Mesenteric fat pad (tissue), 1 donor: ENCODE measurements at regions not wholly inside any gene's neighbourhood (a gene's known extent, or its start where the extent isn't known, plus 50 kb on each side); places are given as distances from the start of the nearest gene placed in this dataset.

Source experiments
- DNase-seq: peaks from one replicate; pipeline ENCODE4 v3.0.0-alpha.2; 2020; ENCODE audit warnings: low spot score
- donor health status: DM: yes; HTN: yes; CAD: no.

DNA sequence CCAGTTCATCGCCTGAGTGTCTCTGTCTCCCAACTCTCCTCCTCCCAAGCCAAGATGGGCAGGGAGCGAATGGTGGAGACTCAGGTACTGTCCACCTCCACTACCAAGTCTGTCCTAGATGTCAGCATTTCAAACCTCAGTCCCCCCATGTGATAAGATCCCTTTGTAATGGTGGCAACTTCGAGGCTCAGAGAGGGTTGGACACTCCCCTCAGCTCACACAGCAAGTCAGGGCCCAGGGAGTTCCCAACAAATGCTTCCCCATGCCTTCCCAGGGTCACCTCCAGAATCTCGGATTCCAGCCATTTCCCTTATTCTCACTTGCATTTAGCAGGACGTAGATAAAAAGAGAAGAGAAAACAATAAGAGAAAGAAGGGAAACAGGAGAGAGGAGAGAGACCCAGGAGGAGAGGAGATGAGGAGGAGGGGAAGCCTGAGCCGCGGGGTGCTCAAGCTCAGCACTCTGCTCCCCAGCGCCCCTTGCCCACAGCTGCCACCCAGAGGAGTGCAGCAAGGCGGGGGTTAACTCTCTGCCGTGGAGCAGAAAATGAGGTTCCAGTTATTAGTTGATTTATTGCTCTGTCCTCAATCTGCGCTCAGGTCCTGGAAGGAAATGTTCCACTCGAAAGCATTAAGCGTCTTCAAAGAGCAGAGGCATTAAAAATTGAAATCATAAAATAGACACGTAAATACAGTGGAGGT lies 84.1 kb upstream of the LINGO1 start:
- DNase-seq, result no peak

DNA sequence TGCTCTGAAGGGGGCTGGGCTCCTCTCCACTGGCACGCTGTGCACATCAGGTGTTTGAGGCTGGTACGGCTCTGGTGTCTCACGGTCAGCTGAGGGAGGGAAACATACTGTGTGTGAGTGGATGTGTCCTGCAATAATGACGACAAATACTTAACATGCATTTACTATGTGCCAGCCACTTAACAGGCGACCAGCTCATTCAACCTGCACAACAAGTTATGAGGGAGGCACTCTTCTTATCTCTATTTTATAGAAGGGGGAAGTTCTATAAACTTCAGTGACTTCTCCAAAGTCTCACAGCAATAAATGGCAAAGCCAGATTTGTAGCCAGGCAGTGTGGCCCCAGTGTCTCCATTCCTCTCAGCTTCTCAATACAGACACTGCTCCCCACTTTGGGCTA lies 83.1 kb upstream of the LINGO1 start:
- no peak for DNase-seq

DNA sequence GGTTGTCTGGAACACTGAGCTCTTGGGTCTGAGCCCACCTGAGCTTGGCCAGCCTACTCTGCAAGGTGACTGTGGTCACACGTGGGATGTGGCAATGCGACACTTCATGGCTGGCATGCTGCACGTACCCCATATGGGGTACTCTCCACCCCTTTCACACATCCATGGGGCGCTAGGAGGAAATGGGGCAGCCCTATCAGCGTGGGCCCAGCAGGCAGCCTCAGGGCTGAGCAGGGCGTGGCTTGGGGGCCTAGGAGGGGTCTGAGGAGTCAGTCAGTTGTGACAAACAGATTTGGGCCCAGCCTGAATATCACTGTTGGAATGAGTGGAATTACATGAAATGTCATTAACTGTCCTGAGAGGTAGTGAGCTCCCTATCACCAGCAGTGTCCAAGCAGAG lies 82.3 kb upstream of the LINGO1 start:
- DNase-seq, result no peak

DNA sequence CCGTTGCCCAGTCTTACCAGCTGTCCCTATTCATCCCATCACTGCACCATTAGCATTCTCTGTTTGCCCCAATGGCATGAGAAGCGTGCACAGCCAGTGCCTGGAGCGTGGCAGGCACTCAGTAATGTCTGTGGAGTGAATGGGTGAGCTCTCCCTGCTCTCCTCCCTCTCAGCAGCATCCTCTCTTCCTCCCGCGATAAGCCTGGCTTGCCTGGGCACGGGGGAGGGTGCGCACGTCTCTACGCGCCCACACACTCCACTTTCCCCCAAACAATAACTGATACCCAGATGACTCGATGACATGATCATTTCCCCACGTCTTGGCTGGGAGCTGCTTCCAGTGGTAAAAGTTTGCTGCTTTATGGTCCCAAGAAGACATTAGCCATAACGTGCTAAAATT lies 81.8 kb upstream of the LINGO1 start:
- DNase-seq, result no peak

DNA sequence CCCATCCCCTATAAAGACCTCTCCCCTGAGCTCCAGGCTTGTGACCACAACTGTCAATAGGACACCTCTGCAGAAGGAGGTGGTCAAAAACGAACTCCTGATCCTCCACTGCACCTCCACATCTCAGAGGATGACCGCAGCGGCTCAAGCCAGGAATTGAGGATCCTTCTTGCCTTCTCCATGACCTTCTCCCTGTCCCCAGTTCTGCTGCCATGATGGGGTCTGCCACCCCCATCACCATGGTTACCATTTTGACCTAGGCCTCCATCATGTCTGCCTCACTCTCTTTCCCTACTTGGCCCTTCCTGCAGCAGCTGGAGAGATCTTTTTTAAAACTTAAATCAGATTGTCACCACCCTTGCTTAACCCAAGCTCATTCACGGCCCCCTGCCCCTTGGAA lies 81.3 kb upstream of the LINGO1 start:
- no peak for DNase-seq

DNA sequence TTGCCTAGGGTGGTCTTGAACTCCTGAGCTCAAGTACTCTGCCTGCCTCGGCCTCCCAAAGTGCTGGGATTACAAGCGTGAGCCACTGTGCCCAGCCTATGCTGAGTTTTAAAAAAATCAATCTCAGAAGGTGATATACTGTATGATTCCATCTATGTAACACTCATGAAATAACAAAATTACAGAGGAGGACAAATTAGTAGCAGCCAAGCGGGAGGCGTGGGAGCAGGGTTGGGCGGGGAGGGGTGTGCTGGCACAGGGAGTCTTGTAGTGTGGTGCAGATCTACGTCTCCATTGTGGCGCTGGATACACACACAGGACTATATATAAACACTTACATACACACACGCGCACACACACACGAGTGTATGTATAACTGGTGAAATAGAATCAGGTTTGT lies 80.6 kb upstream of the LINGO1 start:
- no peak for DNase-seq

DNA sequence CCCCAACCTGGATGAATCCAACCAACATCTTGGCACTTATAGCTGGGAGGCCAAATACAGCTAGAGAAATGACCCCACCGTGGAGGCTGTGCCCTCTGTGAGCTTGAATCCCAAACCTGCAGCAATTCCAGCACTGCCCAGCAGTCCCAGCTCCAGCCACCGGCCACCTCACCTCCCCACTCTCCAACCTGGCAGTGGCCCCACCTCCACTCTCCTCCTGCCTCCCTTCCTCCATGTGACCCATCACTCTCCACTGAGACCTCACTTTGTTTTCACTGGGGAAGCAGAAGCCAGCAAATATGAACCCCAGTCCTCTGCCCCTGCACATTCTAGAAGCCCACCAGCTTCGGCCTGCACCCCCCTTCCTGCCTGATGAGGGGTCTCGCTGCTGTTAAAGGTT lies 79.7 kb upstream of the LINGO1 start:
- DNase-seq, result no peak

DNA sequence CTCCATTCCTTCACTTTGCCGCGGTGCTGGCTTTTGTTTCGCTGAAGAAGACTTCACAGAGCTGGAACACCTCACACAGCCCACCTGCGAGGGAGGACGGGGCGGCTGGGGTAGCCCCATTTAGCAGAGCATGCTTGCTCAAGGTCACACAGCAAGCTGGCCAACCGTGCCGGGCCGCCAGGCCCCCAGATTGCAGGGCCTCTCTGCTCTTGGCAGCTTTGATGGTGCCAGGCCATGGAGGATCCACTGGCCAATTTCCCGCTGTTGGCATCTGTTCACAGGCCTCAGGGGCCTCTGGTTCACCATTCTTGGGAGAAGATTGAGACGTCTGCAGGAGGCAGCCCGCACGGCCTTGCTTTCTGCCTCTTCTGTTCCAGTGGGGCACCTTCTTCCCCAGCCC lies 77.9 kb upstream of the LINGO1 start:
- DNase-seq, result no peak

DNA sequence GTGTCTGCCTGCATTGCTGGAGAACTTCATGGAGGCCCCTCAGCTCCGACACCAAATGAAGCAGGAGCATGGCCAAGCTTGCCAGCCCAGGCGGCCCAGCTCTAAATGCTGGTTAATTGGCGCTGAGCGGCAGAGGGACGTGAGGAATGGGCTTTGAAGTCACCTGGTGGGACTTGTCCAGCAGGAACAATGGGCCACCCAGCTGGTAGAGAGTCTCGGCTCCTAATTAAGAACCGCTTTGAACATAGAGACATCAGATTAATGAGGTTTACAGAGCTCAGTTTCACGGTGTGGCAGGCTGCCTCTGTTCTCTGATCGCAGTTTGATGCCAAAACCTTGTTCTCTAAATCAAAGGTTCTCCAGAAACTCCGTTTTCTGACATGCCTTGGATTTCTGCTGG lies 77.5 kb upstream of the LINGO1 start:
- DNase-seq, result no peak

DNA sequence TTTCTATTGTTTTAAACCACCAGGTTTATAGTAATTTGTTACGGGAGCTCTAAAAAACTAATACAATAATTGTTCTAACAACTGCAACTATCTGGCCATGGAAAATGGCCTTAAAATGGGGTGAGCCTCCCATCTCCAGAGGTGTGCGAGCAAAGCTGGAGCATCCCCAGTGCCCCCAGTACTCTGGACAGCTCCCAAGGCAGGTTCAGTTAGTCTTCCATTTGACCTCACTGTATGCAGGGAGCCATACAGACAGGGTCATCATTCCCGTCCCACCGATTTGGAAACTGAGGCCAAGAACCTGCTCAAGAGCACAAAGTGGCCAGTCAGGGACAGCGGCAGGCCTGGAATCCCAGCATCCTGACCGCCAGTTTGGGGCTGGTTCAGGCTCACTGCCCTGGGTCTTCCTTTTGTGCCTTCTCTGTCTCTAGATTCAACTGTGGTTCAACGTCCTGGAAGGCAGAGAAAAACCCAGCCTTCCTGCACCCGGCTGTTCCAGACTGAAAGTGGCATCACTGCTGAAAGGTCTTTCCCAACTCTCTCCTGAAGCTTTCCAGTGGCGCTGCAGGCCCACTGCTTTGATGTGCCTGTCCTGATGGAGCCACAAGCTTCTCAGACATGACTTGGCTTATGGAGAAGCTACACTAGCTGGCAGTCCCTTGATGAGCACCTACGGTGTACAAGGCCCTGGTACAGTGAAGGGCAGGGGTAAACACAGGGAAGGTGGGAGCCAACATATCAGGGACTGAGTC lies 76.6 kb upstream of the LINGO1 start:
- no peak for DNase-seq

DNA sequence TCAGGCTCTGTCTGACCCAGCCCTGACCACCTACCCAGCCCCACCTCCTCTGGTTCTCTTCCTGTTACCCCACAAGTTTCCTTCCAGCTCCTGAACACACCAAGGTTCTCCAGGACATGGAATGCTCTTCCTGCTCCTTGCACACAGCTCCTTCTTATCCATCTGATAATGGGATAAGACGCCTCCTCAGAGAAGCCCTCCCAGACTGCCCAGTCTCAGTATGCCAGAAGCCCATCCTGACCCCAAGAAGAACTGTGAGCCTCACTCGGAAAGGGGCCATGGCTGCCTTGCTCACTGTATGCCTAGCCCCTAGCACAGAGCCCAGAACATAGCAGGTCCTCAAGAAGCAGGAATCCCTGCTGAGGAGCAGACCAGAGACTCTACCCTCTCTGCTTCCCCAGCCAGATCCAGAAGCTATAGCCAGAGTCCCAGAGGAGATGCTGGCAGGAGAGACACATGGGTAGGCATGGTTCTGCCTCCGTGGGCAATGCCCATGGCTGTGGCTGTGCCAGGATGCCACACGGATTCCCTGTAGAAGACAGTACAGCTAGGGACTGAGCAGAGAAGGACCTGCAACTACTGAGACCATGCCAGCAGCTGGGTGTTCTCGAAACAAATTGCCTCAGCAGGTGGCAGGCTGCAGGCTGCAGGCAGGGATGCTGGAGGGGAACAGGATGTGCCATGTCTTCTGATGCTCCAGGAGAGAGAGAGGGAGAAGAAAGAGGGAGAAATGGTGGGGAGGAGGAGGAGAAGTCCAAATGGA lies 74.0 kb upstream of the LINGO1 start:
- DNase-seq, result no peak

DNA sequence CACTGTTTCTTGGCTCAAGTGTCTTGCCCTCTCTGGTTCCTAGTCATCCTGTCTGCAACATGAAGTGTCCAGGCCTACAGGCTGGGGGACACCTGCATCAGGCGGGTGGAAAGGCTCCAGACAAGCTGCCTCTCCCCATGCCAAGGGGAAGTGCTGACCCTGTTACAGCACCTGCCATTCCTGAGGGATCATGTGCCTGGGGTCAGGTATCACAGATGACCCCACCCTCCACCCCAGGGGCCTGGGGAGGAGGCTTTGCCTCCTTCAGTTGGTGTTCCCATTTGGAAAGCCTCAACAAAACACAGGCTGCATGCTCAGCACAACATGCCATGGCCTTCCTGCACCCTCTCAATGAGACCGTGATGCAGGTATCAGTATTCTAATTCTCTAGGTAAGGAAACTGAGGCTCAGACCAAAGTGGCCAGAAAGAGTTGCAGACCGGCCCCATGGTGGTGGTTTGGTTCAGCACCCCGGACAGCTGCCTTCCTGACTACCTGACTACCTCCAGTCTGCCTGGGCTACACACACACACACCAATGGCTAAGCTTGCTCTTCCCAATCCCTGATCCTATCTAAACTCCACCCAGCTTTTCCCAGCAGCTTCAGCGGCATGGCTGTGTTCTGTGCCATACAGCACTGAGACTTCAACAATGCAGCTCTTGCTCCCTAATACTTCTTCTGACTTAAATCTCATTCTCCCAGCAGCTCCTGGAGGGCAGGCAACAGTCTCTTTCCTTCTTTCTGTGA lies 69.7 kb upstream of the LINGO1 start:
- no peak for DNase-seq

DNA sequence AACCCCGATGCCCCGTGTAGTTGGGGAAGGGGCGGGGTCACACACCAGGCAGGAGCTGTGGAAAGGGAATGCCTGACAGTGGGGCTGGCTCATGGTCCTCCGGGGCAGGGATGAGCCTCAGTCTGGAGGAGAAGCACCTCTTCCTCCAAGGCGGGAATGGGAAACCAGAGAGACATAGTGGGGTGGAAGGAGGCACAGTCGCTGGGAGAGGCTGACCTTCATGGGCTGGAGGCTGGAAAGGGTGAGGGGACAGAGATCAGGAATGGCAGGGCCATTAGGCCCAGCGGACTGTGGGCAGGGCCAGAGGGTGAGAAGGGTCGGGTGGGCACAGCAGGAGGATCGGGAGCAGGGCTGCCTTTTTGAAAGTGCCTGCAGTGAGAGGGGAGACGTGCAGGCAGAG lies 65.8 kb upstream of the LINGO1 start:
- no peak for DNase-seq

DNA sequence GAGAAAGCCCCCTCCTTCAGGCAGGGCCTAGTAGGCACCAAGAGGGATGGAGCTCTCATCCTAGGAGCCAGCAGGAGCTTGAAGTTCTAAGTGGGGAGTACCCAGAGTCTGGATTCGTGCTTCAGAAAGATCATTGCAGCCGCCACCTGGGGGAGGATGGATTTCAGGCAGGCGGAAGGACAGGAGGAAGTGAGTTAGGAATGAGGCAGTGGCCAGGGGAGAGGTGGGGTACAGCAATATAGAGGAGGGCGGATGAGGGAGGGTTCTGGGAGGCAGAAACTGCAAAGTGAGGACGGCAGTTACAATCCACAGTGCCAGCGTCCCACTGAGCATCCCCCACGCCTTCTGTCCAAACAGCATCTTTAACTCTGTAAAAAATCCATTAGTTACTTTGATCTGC lies 65.2 kb upstream of the LINGO1 start:
- DNase-seq, result no peak

DNA sequence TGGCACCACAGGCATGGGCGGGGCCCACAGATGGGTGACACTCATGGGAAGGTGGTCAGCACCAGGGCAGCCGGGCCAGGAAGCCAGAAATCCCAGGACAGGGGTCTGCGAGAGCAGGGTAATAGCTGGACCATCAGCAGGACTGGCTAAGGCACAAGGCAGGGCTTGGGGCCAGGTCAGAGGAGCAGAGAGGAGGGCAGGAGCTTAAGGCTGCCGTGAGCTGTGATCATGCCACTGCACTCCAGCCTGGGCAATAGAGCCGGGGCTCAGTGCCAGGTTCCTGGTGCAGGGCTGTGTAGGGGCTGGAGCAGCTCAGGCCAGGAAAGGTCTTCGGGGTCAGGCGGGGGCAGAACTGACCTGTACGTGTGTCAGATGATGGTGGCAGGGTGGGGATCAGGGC lies 64.2 kb upstream of the LINGO1 start:
- no peak for DNase-seq

DNA sequence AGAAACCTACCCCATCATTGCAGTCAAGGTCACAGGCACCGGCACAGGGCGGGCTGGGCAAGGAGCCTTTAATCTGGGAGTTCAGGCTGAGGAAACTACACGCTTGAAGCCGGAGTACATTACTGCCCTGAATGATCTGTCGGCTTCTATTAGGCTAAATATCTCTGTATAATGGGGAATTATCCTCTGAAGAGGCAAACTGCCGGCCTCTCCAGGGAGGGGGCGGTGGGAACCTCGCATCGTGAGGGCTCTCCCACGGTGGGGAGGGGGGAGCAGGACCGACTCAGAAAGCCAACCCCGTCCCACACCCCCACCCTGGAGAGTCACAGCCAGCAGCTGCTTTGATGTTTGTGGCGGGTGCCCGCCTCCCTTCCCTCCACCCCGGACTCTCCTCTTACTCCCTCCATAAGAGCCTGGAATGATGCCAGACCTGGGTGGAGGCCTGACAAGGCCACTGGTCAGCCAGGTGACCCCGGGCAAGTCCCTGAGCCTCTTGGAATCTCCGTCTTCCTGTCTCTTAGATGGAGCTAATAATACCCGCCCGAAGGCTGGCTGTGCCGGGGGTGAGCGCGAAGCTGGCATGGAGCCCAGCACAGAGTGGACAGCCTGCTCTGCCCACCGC lies 63.4 kb upstream of the LINGO1 start:
- no peak for DNase-seq

DNA sequence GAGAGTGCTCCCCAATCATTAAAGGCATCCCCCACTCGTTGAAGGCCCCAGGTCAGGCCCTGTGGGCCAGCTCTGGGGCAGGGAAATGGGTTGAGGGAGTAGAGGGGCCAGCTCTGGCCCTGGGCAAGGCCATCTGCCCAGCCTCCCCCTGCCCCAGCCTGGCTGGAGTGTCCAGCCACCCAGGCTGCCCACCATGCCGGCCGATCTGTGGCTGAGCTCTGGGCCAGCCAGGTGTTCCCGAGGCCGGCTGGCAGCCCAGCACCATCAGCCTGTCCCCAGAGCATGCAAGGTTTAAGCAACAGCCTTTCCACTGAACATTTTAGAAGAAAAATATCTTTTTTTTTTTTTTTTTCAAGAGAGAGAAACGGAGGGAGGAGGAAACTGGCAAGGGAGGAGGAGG lies 62.8 kb upstream of the LINGO1 start:
- no peak for DNase-seq

DNA sequence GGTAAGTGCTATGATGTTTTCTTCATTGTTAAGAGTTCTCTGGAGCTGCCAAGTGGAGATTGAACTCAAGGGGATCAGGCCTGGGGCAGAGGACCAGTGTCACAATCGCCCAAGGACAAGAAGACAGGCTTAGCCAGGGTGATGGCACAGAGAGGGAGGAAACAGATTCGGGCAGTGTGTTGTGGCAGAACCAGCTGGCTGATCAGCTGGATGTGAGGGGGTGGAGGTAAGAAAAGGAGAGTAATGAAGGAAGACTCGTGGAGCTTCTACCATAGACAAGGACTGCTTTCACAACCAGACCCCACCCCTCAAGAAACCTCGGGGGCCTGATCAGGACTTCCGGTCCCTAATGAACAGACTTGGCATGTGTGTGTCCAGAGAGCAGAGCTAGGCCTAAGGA lies 60.9 kb upstream of the LINGO1 start:
- DNase-seq, result no peak

DNA sequence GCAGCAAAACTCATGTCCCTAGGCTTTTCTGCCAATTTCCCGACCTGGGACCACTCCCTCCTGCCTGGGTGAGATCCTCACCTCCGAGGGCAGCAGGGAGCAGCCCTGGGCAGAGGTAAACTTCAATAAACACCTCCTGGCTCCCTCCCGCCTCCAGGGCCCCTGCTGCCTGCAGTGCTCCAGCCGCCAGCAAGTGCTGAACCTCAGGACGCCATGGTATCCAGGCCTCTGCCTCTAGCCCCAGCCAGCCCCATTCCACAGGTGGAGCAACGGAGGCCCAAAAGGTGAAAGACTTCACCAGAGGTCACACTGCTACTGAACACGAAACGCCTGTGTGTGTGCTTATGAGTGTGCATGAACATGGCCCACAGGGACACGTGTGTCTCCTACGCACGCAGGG lies 59.9 kb upstream of the LINGO1 start:
- DNase-seq, result no peak

DNA sequence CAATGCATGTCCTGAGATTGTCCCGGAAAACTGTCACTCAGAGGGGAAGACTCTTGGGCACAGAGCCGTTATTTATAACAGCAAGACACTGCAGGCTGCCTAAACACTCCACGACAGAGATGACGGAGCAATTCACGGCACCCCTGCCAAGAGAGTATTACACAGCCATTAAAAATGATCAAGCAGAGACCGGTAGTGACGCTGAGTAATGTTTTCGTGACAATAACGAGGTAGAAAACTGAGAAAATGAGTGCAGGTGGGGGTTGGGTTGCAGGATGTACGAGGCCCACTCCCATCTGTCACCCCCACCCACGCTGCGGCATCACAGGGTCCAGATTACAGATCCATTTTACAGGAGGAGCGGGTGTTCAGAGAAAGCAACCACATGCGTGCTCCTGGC lies 58.9 kb upstream of the LINGO1 start:
- no peak for DNase-seq

DNA sequence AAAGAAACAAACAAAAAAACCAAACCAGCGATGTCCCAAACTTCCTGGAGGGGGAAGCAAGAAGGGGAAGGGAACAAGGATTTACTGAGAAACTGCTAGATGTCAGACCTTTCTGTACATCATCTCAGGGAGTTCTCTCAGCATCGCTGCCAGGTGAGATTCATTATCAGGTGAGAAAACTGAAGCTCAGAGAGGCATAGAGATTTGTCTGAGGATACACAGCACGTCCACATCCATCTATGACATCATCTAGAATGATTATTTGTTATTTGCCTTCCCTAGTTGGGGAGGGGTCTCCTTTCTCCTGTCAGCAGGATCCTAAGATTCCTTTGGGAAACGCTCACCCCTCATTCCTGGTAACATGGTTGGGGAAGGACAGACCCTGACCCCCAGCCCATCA lies 57.1 kb upstream of the LINGO1 start:
- no peak for DNase-seq
